Lung (tissue), 11 donors: ENCODE measurements at regions not wholly inside any gene's neighbourhood (a gene's known extent, or its start where the extent isn't known, plus 50 kb on each side); places are given as distances from the start of the nearest gene placed in this dataset.

Experiments
- ATAC-seq: fragments of 200-7000 bp; cut with Tn5 transposase; one replicate; pipeline ENCODE4 v1.9.1; 2020; ENCODE audit warnings: moderate number of reproducible peaks; ENCODE audit not compliant: insufficient read depth, low FRiP score
- DNase-seq, 3 donors: peaks; one replicate each; pipeline ENCODE4 v3.0.0-alpha.2; 2013 to 2017
- H3K27ac ChIP-seq, 2 donors: one replicate each; pipeline ENCODE4 v1.5.1; 2013; ENCODE audit warnings: mild to moderate bottlenecking in 2 of 2, moderate library complexity in 2 of 2, control low read depth in 1 of 2, inconsistent platforms in 1 of 2, low read depth in 1 of 2, low read length in 1 of 2
- H3K27me3 ChIP-seq, 3 donors: one replicate each; pipeline ENCODE4 v1.5.1; 2013; ENCODE audit warnings: low read length in 2 of 3; ENCODE audit not compliant: control insufficient read depth in 3 of 3, insufficient read depth in 3 of 3
- H3K36me3 ChIP-seq, 4 donors: one replicate each; pipeline ENCODE4 v1.5.1; 2013; ENCODE audit warnings: low read length in 4 of 4, mild to moderate bottlenecking in 1 of 4, moderate library complexity in 1 of 4; ENCODE audit not compliant: control insufficient read depth in 4 of 4, insufficient read depth in 4 of 4
- H3K4me1 ChIP-seq, 5 donors: one replicate each; pipeline ENCODE4 v1.5.1; 2013; ENCODE audit warnings: low read length in 5 of 5, mild to moderate bottlenecking in 2 of 5, moderate library complexity in 1 of 5; ENCODE audit not compliant: control insufficient read depth in 5 of 5, insufficient read depth in 5 of 5
- H3K4me3 ChIP-seq: one replicate; pipeline ENCODE4 v1.5.1; 2013; ENCODE audit warnings: mild to moderate bottlenecking, control low read depth, moderate library complexity
- H3K9ac ChIP-seq, 2 donors: one replicate each; pipeline ENCODE4 v1.5.1; 2013; ENCODE audit warnings: low read length in 2 of 2, control low read depth in 1 of 2; ENCODE audit not compliant: insufficient read depth in 1 of 2
- H3K9me3 ChIP-seq, 4 donors: one replicate each; pipeline ENCODE4 v1.5.1; 2013; ENCODE audit warnings: low read length in 3 of 4, mild to moderate bottlenecking in 1 of 4, moderate library complexity in 1 of 4; ENCODE audit not compliant: control insufficient read depth in 4 of 4, insufficient read depth in 3 of 4
- WGBS, 2 donors: extraction: QIAGEN DNeasy Blood & Tissue Kit; methylation state at CpG; one replicate each; pipeline ENCODE4 v1.1.7; 2013; 5-methylcytosine and 5-hydroxymethylcytosine counted together
- TF ChIP-seq, protein P1 (sequence below): IDR thresholded peaks from 2 replicates; pipeline ENCODE4 v1.5.1; 2012; ENCODE audit warnings: mild to moderate bottlenecking; ENCODE audit errors: control extremely low read depth, extremely low read depth
- donor health status: control.
- donor health status: control.
- donor health status: Bipolar disorder and iron deficiency.
- donor health status: healthy.
- donor health status: DM: yes; HTN: yes; CAD: no.

DNA sequence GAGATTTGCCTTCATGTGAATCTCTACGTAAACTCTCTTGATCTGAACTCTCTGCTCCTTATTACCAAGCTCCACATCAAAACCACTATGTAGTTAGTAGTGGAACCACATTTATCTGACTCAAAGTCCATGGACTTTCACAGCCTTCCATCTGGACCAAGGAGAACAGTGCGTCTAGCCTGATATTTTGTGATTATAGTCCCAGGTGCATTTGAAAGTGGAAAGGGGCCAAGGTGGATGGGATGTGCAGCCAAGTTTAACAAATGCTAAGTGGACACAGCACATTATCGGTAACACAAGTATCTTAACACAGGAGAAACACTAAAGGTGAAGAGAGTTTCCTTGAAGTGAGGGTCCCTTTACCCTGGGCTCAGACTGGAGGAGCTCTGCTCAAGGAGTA lies 281.2 kb upstream of the SGK1 start:
- Histone ChIP-seq H3K27ac (no peak overlapping the region), H3K4me1 (no peaks in the 10 kb centered on the region), H3K9me3 (peaks cover 0 to 4% (median 3%) of the 10 kb centered on the region in 4 donors), H3K4me3 (no peak overlapping the region), H3K36me3 (no peaks in the 10 kb centered on the region), H3K9ac (no peak overlapping the region), H3K27me3 (no peaks in the 10 kb centered on the region)
- no peak for ATAC-seq
- 81 to 94% methylated on average over 3 of the region's 3 CpGs for WGBS, 2 donors
- DNase-seq, result no peak
- TF ChIP-seq, protein P1, sequence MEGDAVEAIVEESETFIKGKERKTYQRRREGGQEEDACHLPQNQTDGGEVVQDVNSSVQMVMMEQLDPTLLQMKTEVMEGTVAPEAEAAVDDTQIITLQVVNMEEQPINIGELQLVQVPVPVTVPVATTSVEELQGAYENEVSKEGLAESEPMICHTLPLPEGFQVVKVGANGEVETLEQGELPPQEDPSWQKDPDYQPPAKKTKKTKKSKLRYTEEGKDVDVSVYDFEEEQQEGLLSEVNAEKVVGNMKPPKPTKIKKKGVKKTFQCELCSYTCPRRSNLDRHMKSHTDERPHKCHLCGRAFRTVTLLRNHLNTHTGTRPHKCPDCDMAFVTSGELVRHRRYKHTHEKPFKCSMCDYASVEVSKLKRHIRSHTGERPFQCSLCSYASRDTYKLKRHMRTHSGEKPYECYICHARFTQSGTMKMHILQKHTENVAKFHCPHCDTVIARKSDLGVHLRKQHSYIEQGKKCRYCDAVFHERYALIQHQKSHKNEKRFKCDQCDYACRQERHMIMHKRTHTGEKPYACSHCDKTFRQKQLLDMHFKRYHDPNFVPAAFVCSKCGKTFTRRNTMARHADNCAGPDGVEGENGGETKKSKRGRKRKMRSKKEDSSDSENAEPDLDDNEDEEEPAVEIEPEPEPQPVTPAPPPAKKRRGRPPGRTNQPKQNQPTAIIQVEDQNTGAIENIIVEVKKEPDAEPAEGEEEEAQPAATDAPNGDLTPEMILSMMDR, result no peak

DNA sequence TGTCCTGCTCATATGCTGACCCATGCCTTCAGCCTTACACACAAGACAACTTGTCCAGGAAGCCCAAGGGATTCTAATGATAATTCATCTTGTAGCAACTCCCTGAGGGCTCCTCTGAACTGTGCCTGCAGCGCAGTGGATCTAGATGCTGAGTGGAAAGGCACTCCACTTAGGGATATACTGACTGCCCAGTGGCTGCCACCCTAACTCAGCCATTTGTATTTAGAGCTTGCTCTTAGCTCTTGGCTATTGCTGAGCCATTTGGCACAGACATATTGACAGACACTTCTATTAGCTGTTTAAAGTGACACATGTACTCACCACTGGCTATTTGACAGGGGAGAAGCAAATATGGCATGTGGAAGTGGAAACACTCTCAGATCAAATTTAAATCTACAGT lies 278.3 kb upstream of the SGK1 start:
- Histone ChIP-seq H3K36me3 (no peaks in the 10 kb centered on the region), H3K4me1 (no peaks in the 10 kb centered on the region), H3K4me3 (no peak overlapping the region), H3K27me3 (no peaks in the 10 kb centered on the region), H3K27ac (no peak overlapping the region), H3K9me3 (peaks cover 0 to 3% (median 2%) of the 10 kb centered on the region in 4 donors), H3K9ac (no peak overlapping the region)
- TF ChIP-seq, protein P1, result no peak
- DNase-seq (no peak), ATAC-seq (no peak)
- 96 to 97% methylated on average over 1 of the region's 1 CpG for WGBS, 2 donors

DNA sequence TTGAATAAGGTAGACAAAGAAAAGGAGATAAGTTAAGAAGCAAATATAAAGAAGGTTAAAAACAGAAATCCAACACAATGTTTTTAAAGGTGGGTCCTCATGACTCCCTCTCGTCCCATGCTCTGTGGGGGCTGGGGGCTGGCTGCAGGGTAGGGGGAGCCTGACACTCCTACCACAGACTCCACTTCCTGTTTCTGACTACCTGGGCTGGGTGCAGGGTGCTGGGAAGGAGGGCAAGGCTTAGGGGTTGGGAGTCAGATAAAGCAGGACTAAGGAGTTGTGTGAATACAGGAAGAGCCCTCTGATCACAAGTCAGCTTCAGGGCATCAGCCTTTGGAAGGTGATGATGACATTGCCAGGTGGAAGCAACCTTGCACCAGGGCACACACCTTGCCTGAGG lies 277.0 kb upstream of the SGK1 start:
- H3K27ac ChIP-seq, result no peak overlapping the region
- WGBS, 2 donors, result 89 to 92% methylated on average over 1 of the region's 1 CpG
- H3K9ac ChIP-seq, result no peak overlapping the region
- H3K4me1 ChIP-seq, result no peaks in the 10 kb centered on the region
- no peaks in the 10 kb centered on the region for H3K27me3 ChIP-seq
- DNase-seq, result no peak
- H3K9me3 ChIP-seq, result no peaks in the 10 kb centered on the region
- ATAC-seq, result no peak
- TF ChIP-seq, protein P1, result no peak
- no peaks in the 10 kb centered on the region for H3K36me3 ChIP-seq
- no peak overlapping the region for H3K4me3 ChIP-seq

DNA sequence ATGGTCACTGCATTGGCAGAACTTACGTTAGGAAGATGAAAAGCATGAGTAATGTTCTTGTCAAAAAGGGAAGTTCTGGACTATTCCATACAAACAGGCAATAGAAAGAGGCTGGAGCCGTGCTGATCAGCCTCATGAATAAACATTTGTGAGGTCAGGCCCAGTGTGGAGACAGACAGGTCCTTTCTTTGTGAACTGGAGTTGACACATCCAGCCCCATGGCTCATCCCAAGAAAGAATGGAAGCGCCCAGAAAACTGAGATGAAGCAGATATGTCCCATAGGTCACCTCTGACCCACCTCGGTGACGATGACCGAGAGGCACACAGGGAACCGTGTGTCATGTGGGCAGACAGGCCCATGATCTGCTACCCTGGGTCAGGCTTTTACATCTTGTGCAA lies 276.0 kb upstream of the SGK1 start:
- Histone ChIP-seq H3K9ac (no peak overlapping the region), H3K36me3 (no peaks in the 10 kb centered on the region), H3K27ac (no peak overlapping the region), H3K9me3 (no peaks in the 10 kb centered on the region), H3K27me3 (no peaks in the 10 kb centered on the region), H3K4me1 (no peaks in the 10 kb centered on the region), H3K4me3 (no peak overlapping the region)
- no peak for ATAC-seq
- TF ChIP-seq, protein P1, result no peak
- no peak for DNase-seq
- WGBS, 2 donors, result 64 to 67% methylated on average over 7 of the region's 7 CpGs
